BLaER1 (cell line): ENCODE measurements at regions not wholly inside any gene's neighbourhood (a gene's known extent, or its start where the extent isn't known, plus 50 kb on each side); places are given as distances from the start of the nearest gene placed in this dataset.

Experiments
- H3K27ac ChIP-seq: shearing (Covaris generic); formaldehyde crosslinking; 2 replicates; pipeline ENCODE4 v1.8.1; 2022
- H3K27me3 ChIP-seq: shearing (Covaris generic); formaldehyde crosslinking; 2 replicates; pipeline ENCODE4 v1.8.1; 2022
- H3K36me3 ChIP-seq: shearing (Covaris generic); formaldehyde crosslinking; 2 replicates; pipeline ENCODE4 v1.8.1; 2022
- H3K4me1 ChIP-seq: shearing (Covaris generic); formaldehyde crosslinking; 2 replicates; pipeline ENCODE4 v1.8.1; 2022
- H3K4me2 ChIP-seq: shearing (Covaris generic); formaldehyde crosslinking; 2 replicates; pipeline ENCODE4 v1.8.1; 2022
- H3K4me3 ChIP-seq: shearing (Covaris generic); formaldehyde crosslinking; 2 replicates; pipeline ENCODE4 v1.8.1; 2022
- H3K9ac ChIP-seq: shearing (Covaris generic); formaldehyde crosslinking; 2 replicates; pipeline ENCODE4 v1.8.1; 2022
- H3K9me3 ChIP-seq: shearing (Covaris generic); formaldehyde crosslinking; 2 replicates; pipeline ENCODE4 v1.8.1; 2022
- H4K20me1 ChIP-seq: shearing (Covaris generic); formaldehyde crosslinking; 2 replicates; pipeline ENCODE4 v1.8.1; 2022
- Cebpa-rat ChIP-seq: shearing (Covaris generic); IDR thresholded peaks from 2 replicates; pipeline ENCODE4 v1.8.1; 2022

GRCh38 chr5:26205121-26205520, 833.3 kb downstream of the CDH9 start:
- Histone ChIP-seq H3K9ac (no peak overlapping the region), H3K4me2 (no peak overlapping the region), H3K27me3 (no peaks in the 10 kb centered on the region), H3K36me3 (no peaks in the 10 kb centered on the region), H3K27ac (no peak overlapping the region), H3K4me1 (no peaks in the 10 kb centered on the region), H3K4me3 (no peak overlapping the region), H3K9me3 (no peaks in the 10 kb centered on the region), H4K20me1 (no peaks in the 10 kb centered on the region)
- no peak for TF ChIP-seq Cebpa-rat

- TF ChIP-seq Cebpa-rat = no peak
These were observed 844.8 kb downstream of the CDH9 start for GRCh38 chr5:26193626-26194025.

GRCh38 chr5:26192486-26192885, 845.9 kb downstream of the CDH9 start:
- Histone ChIP-seq H3K4me1 (no peaks in the 10 kb centered on the region), H4K20me1 (no peaks in the 10 kb centered on the region), H3K9ac (no peak overlapping the region), H3K4me3 (no peak overlapping the region), H3K27ac (no peak overlapping the region), H3K4me2 (no peak overlapping the region), H3K36me3 (no peaks in the 10 kb centered on the region), H3K9me3 (no peaks in the 10 kb centered on the region), H3K27me3 (no peaks in the 10 kb centered on the region)
- TF ChIP-seq Cebpa-rat = no peak

More at GRCh38 chr5:26193626-26194025, 844.8 kb downstream of the CDH9 start:
- H4K20me1 ChIP-seq = no peaks in the 10 kb centered on the region
- no peaks in the 10 kb centered on the region for H3K27me3 ChIP-seq
- no peak overlapping the region for H3K9ac ChIP-seq
- no peak overlapping the region for H3K4me3 ChIP-seq
- no peaks in the 10 kb centered on the region for H3K4me1 ChIP-seq
- H3K9me3 ChIP-seq = no peaks in the 10 kb centered on the region
- no peak overlapping the region for H3K27ac ChIP-seq
- H3K36me3 ChIP-seq = no peaks in the 10 kb centered on the region
- no peak overlapping the region for H3K4me2 ChIP-seq

DNA sequence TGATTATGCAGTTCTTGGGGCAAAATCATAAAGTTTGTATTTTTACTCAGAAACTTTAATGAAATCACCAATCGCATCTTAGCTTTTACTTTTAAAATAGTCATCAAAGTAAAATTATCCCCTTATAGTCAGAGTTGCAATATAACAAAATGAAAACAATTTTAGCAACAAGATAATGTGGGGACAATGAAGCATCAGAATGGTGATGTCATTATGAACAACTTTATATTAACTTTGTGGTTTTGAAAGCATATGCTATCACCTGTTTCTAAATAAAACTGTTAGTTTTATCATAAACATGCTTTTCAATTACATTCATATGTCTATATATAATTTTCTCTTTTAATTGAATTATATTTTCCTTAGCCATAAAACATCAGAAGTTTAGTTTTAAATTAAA, 856.8 kb downstream of the CDH9 start:
- H4K20me1 ChIP-seq = no peaks in the 10 kb centered on the region
- H3K4me3 ChIP-seq = no peak overlapping the region
- H3K4me1 ChIP-seq = no peaks in the 10 kb centered on the region
- H3K27me3 ChIP-seq = no peaks in the 10 kb centered on the region
- TF ChIP-seq Cebpa-rat = no peak
- no peak overlapping the region for H3K9ac ChIP-seq
- H3K27ac ChIP-seq = no peak overlapping the region
- H3K9me3 ChIP-seq = no peaks in the 10 kb centered on the region
- H3K4me2 ChIP-seq = no peak overlapping the region
- no peaks in the 10 kb centered on the region for H3K36me3 ChIP-seq

DNA sequence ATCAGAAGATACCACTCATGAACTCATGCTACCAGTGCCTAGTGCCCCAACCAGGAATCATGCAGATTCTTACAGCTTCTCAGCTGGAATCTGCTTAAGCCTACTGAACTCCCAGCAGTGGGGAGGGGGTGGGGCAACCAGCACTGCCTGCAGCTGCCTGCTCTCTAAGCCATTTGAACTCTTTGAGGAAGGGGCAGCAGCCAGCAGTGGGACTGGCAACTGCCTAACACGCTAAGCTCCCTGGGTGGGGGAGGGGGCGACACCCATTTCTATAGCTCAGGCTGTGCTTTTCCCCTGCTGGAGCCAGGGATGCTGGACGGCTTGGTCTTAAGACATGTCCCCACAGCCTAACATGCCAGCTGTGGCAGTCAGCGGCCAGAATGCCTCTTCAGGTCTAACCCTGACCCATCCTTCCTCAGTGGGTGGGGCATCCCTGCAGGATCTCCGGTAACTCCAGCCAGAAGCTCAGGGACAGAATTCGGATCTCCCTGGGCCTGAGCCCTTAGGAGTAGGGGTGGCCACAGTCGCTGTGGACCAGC, 889.7 kb downstream of the CDH9 start:
- Histone ChIP-seq H3K9ac (no peak overlapping the region), H3K4me1 (no peaks in the 10 kb centered on the region), H3K4me2 (no peak overlapping the region), H3K9me3 (no peaks in the 10 kb centered on the region), H4K20me1 (no peaks in the 10 kb centered on the region), H3K4me3 (no peak overlapping the region), H3K27me3 (no peaks in the 10 kb centered on the region), H3K27ac (no peak overlapping the region), H3K36me3 (no peaks in the 10 kb centered on the region)
- TF ChIP-seq Cebpa-rat = no peak

- no peaks in the 10 kb centered on the region for H4K20me1 ChIP-seq
- TF ChIP-seq Cebpa-rat = no peak
- no peak overlapping the region for H3K27ac ChIP-seq
- no peaks in the 10 kb centered on the region for H3K9me3 ChIP-seq
- no peaks in the 10 kb centered on the region for H3K36me3 ChIP-seq
- H3K4me3 ChIP-seq = no peak overlapping the region
- H3K4me1 ChIP-seq = no peaks in the 10 kb centered on the region
- H3K27me3 ChIP-seq = no peaks in the 10 kb centered on the region
- H3K9ac ChIP-seq = no peak overlapping the region
- no peak overlapping the region for H3K4me2 ChIP-seq
These were observed 895.1 kb downstream of the CDH9 start for GRCh38 chr5:26143259-26143658.

- no peak overlapping the region for H3K27ac ChIP-seq
- H3K4me1 ChIP-seq = peaks cover 9% of the 10 kb centered on the region
- no peak for TF ChIP-seq Cebpa-rat
- H4K20me1 ChIP-seq = no peaks in the 10 kb centered on the region
- no peak overlapping the region for H3K9ac ChIP-seq
- H3K4me3 ChIP-seq = no peak overlapping the region
- no peaks in the 10 kb centered on the region for H3K36me3 ChIP-seq
- H3K9me3 ChIP-seq = no peaks in the 10 kb centered on the region
- H3K4me2 ChIP-seq = no peak overlapping the region
- H3K27me3 ChIP-seq = no peaks in the 10 kb centered on the region
These were observed 917.0 kb downstream of the CDH9 start for GRCh38 chr5:26121338-26121737.

- Histone ChIP-seq H3K27me3 (no peaks in the 10 kb centered on the region), H3K9me3 (no peaks in the 10 kb centered on the region), H3K36me3 (no peaks in the 10 kb centered on the region), H3K4me2 (no peak overlapping the region), H3K27ac (no peak overlapping the region), H3K4me3 (no peak overlapping the region), H3K9ac (no peak overlapping the region), H4K20me1 (no peaks in the 10 kb centered on the region), H3K4me1 (no peaks in the 10 kb centered on the region)
- no peak for TF ChIP-seq Cebpa-rat
These were observed 934.2 kb downstream of the CDH9 start for GRCh38 chr5:26104175-26104574.

GRCh38 chr5:26060212-26060611, 978.2 kb downstream of the CDH9 start:
- Histone ChIP-seq H3K4me1 (no peaks in the 10 kb centered on the region), H3K9ac (no peak overlapping the region), H3K27me3 (no peaks in the 10 kb centered on the region), H3K4me2 (no peak overlapping the region), H3K27ac (no peak overlapping the region), H4K20me1 (no peaks in the 10 kb centered on the region), H3K9me3 (no peaks in the 10 kb centered on the region), H3K36me3 (no peaks in the 10 kb centered on the region), H3K4me3 (no peak overlapping the region)
- no peak for TF ChIP-seq Cebpa-rat

GRCh38 chr5:26054594-26054993, 983.8 kb downstream of the CDH9 start:
- Histone ChIP-seq H3K36me3 (no peaks in the 10 kb centered on the region), H4K20me1 (no peaks in the 10 kb centered on the region), H3K27ac (no peak overlapping the region), H3K4me3 (no peak overlapping the region), H3K9me3 (no peaks in the 10 kb centered on the region), H3K4me2 (no peak overlapping the region), H3K9ac (no peak overlapping the region), H3K4me1 (no peaks in the 10 kb centered on the region), H3K27me3 (no peaks in the 10 kb centered on the region)
- no peak for TF ChIP-seq Cebpa-rat

- Histone ChIP-seq H3K4me1 (no peaks in the 10 kb centered on the region), H3K27ac (no peak overlapping the region), H3K9ac (no peak overlapping the region), H3K36me3 (no peaks in the 10 kb centered on the region), H3K4me2 (no peak overlapping the region), H4K20me1 (no peaks in the 10 kb centered on the region), H3K9me3 (no peaks in the 10 kb centered on the region), H3K27me3 (no peaks in the 10 kb centered on the region), H3K4me3 (no peak overlapping the region)
- TF ChIP-seq Cebpa-rat = no peak
These were observed 1003.6 kb downstream of the CDH9 start for GRCh38 chr5:26034813-26035212.
